GM12865 (cell line): ENCODE measurements at regions not wholly inside any gene's neighbourhood (a gene's known extent, or its start where the extent isn't known, plus 50 kb on each side); places are given as distances from the start of the nearest gene placed in this dataset.

Experiments used
- DNase-seq: peaks from one replicate; pipeline ENCODE4 v3.0.0; 2010; ENCODE audit warnings: low read depth
- H3K4me3 ChIP-seq: 2 replicates; pipeline ENCODE4 v1.5.1; 2011; ENCODE audit warnings: mild to moderate bottlenecking, low read depth, low read length, control low read depth
- CTCF ChIP-seq: IDR thresholded peaks from 2 replicates; pipeline ENCODE4 v1.5.1; 2011; ENCODE audit warnings: low read length, control low read depth, low read depth, inconsistent platforms; ENCODE audit not compliant: insufficient read depth; ENCODE audit errors: missing control alignments

GRCh38 chr6:169906004-169906687, 154.7 kb downstream of the ERMARD start:
- DNase-seq = no peak
- no peak overlapping the region for H3K4me3 ChIP-seq
- no peak for TF ChIP-seq CTCF

GRCh38 chr6:169905041-169905807, 153.8 kb downstream of the ERMARD start:
- DNase-seq = no peak
- no peak for TF ChIP-seq CTCF
- no peak overlapping the region for H3K4me3 ChIP-seq

GRCh38 chr6:169904051-169904922, 152.9 kb downstream of the ERMARD start:
- no peak for TF ChIP-seq CTCF
- no peak for DNase-seq
- H3K4me3 ChIP-seq = no peak overlapping the region

- DNase-seq = no peak
- no peak overlapping the region for H3K4me3 ChIP-seq
- TF ChIP-seq CTCF = no peak
Observed at GRCh38 chr6:169903122-169903521, 151.7 kb downstream of the ERMARD start.

- DNase-seq = no peak
- TF ChIP-seq CTCF = no peak
- H3K4me3 ChIP-seq = no peak overlapping the region
Observed at GRCh38 chr6:169902604-169903003, 151.2 kb downstream of the ERMARD start.

GRCh38 chr6:169902070-169902469, 150.6 kb downstream of the ERMARD start:
- DNase-seq = no peak
- no peak for TF ChIP-seq CTCF
- H3K4me3 ChIP-seq = no peak overlapping the region
